K562 (cell line): ENCODE measurements at regions not wholly inside any gene's neighbourhood (a gene's known extent, or its start where the extent isn't known, plus 50 kb on each side); places are given as distances from the start of the nearest gene placed in this dataset.

ENCODE experiments used
- CTCF ChIP-seq, 3 experiments: IDR thresholded peaks in 2 of 3; conservative IDR thresholded peaks in 1 of 3; 2 replicates each; pipeline ENCODE4 v1.5.1; 2011 to 2012; ENCODE audit warnings: low read length in 3 of 3, mild to moderate bottlenecking in 3 of 3, control low read depth in 2 of 3, improper control_type of control experiment in 1 of 3, inconsistent platforms in 1 of 3, low read depth in 1 of 3, mixed read lengths in 1 of 3, moderate library complexity in 1 of 3; ENCODE audit not compliant: insufficient read depth in 2 of 3
- FOXP1 ChIP-seq: sonication (generic); formaldehyde crosslinking; IDR thresholded peaks from 2 replicates; pipeline ENCODE4 v1.8.0; 2022; ENCODE audit warnings: mild to moderate bottlenecking, missing genetic modification reagents
- GABPA ChIP-seq: fragments of 200-800 bp; sonication (Bioruptor generic); conservative IDR thresholded peaks from 2 replicates; pipeline ENCODE4 v1.6.1; 2016; ENCODE audit warnings: low read depth, missing genetic modification characterization, missing compliant biosample characterization
- KDM1A ChIP-seq, 2 experiments: fragments of 450-650 bp; IDR thresholded peaks; 2 replicates each; pipeline ENCODE4 v1.6.1; 2016; ENCODE audit warnings: mild to moderate bottlenecking in 2 of 2
- MTF1 ChIP-seq: fragments of 250-450 bp; sonication (Bioruptor Pico); IDR thresholded peaks from 2 replicates; pipeline ENCODE4 v1.9.0; 2021; ENCODE audit warnings: moderate library complexity, mild to moderate bottlenecking, inconsistent platforms, borderline replicate concordance
- TF ChIP-seq, protein P1 (sequence below): fragments of 250-450 bp; sonication (Bioruptor Pico); IDR thresholded peaks from 2 replicates; pipeline ENCODE4 v1.5.1; 2021; ENCODE audit warnings: mild to moderate bottlenecking

DNA sequence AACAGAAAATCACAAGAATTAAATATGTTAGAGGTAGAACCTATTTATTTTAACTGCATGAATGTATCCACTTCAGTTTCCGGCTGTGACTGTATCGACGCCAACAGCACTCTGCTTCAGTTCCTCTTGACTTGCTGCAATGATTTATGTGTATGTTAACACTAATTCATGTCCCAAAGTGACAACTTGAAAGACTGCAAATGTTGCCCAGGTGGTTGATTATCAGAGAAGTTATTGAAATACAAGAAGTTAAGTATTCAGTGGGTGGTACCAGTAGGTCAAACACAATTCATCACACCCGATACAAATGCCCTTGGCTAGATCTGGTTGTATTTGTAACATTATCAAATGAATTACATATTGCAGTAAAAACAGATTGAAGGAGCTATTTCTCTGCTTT, 622.7 kb upstream of the CDH18 start:
- TF ChIP-seq GABPA, result no peak
- no peak for TF ChIP-seq CTCF (IDR thresholded peaks at IDR 0.05 in 2 of 3, conservative IDR thresholded peaks at IDR 0.05 in 1 of 3; ENCODE audit: insufficient read depth in 2 of 3, low read depth in 1 of 3, low read length in 3 of 3)
- TF ChIP-seq, protein P1, sequence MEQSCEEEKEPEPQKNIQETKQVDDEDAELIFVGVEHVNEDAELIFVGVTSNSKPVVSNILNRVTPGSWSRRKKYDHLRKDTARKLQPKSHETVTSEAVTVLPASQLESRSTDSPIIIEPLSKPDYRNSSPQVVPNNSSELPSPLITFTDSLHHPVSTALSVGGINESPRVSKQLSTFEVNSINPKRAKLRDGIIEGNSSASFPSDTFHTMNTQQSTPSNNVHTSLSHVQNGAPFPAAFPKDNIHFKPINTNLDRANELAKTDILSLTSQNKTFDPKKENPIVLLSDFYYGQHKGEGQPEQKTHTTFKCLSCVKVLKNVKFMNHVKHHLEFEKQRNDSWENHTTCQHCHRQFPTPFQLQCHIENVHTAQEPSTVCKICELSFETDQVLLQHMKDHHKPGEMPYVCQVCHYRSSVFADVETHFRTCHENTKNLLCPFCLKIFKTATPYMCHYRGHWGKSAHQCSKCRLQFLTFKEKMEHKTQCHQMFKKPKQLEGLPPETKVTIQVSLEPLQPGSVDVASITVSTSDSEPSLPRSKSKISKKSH (CRISPR knock-in tag), result no peak
- TF ChIP-seq FOXP1 (CRISPR knock-in tag), result no peak
- no peak for TF ChIP-seq MTF1 (CRISPR knock-in tag)
- no peak for TF ChIP-seq KDM1A (IDR thresholded peaks at IDR 0.05)
